HG03045 (cell line): ENCODE measurements at regions not wholly inside any gene's neighbourhood (a gene's known extent, or its start where the extent isn't known, plus 50 kb on each side); places are given as distances from the start of the nearest gene placed in this dataset.

Experiments
- ATAC-seq: cut with Tn5 transposase; IDR thresholded peaks from one replicate; pipeline ENCODE4 v1.9.1; 2021; ENCODE audit warnings: mild to moderate bottlenecking, moderate library complexity; ENCODE audit not compliant: unreplicated experiment

DNA sequence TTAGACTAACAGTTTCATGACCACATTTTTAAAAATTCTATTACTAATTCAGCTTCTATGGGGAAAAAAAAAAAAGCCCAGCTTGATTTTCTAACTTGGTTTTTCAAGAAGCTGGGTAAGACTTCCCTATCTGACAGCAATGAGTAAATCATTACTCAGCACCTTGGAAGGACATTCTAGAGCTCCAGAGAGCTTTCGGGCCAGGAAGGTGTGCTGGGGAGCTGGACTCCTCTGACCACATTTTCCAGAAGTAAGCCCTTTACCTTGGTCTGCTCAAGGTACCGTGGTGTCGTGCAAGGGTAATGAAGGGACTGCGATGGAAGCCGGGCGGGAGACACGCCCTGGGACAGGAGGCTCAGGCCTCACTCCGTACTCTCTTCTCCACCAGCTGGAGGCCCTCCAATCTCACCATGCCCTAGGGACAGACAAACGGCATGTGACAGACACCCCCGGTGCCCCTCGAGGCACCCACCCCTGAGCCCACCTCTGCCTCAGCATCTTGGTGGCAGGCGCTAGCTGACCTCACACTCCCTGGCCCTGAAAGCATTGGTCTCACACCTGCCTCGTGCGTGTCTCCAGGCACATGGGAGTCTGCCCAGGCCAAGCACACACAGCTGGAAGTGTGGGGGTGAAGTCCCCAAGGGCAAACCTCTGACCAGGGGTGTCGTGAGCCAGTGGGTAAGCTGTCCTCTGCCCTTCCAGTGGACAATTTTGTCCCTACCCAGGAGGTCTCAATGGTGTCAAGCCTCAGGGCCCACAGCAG, 152.1 kb downstream of the OAT start:
- no peak for ATAC-seq

DNA sequence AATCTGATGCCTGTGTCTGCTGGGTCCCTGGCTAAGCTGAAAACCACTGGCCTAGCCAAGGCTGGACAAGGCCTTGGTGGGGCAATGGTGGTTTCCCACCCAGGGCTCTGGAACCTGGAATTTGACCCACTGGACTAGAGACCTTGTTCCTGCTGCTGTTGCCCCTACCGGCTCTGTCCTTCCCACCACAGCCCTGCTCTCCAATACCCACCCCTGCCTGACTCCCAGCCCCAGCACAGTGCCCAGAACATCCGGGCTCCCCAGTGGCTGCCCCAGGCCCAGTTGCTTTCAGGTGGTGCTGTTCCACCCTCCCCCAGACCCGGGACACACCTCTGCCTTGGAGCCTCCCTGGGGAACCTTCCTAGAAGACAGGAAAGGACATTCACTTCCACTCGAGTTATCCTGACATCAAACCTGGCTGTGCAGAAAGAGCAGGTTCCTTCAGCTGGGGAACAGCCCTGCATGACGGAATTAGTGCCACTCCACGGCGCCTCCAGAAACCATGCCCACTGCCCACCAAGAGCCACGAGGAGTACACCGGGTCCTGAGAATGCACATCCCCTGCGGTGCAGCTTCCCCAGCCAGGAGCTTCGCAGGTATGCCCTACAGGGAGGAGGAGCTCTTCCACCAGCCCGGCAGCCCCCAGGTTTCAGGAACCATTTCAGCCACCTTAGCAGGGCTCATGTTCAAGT, 152.8 kb downstream of the OAT start:
- ATAC-seq = no peak

DNA sequence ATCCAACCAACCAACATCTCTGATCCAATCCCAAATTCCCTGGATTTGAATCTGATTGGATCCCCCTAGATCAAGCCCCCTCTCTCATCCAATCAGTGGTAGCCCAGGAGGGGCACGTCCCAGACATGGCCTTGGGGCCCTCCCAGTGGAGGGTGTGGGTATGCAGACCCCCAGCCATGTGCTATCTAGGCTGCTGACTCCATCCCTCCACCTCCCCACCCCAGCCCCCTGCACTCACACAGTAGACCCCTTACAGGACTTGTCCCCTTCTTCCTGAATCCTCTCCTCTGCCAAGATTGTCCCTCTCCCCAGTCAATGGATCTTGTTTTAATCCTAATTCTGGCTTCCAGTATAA, 153.4 kb downstream of the OAT start:
- ATAC-seq = no peak

DNA sequence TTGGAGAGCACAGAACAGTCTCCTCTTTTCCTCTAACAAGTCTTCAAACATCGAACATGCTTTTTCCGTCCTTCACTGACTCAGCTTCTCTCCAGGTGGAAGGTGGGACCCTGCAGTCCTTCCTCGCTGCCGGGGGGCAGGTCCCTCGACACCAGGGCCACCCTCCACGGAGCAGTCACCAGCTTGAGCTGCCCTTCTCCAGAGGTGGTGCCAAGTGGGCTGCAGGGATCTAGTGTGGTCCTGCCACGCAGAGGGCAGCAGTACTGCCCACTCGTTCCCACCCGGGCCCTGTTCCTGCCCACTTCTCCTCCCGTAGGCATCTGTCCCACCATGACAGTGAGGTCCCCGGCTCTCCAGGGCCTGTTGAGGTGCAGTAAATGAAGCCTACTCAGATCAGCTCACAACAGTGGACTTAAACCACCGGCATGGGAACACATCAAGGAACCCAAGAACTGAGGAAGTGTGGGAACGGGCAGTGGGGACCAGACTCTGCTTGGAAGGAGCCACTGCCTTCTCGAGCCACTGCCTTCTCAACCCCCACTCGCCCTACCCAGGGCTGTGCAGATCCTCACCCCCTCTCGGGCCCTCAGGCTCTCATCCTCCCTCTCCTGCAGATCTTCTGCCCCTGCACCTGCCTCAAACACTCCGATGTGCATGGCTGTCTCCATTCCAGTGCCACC, 153.9 kb downstream of the OAT start:
- no peak for ATAC-seq

DNA sequence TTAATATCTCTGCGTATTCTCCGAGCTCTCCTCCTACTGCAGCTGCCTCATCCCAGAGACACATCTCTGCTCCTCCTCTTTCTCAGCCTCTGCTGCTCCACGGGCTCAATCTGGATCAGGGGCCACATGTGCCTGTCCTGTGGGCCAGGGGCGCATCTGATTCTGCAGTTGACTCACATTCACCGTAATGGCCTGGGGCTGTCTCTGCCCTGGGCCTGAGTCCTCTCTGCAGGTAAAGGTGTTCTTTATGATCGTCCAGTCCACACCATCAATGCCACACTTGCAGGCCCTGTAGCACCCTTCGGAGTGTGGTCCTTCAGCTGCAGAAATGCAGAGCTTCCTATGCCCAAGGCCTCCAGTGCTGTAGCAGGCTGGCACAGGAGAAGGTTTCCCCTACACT, 154.5 kb downstream of the OAT start:
- ATAC-seq = no peak

DNA sequence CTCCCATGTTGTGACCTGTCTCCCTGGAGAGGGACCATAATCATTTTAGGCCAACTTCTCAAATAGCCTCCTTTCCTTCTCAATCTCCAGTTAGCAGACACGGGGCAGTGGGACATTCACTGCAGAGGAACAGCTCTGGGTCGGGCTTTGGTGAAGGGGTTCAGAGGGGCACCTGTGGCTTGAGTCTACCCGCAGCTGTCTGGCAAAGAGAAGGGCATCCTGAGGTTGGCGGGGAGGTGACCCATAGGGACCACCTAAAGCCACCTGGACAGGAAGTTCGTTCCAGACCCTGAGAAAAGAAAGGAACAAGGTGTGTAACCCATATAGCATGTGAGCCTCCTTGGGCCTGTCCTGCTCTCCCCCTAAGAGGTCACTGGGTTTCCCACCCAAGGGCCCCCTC, 155.0 kb downstream of the OAT start:
- ATAC-seq = no peak

DNA sequence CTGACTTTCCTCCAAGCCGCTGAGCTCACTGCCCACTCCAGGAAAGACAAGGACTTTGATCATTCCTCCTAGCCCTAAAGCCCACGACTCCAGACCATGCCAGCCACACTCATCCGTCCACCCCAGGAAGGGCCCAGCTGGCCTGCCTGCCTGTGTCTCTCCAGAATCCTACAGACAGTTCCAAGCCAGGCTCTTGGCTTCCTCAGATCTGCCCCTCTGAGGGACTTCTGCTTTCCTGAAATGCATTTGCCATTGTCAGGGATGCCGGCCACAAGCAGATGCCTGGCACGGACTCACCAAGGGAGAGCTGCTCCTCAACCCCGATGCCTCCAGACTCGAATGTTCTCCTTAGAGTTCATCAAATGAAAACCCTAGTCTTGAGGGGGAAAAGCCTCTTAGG, 155.8 kb downstream of the OAT start:
- no peak for ATAC-seq

DNA sequence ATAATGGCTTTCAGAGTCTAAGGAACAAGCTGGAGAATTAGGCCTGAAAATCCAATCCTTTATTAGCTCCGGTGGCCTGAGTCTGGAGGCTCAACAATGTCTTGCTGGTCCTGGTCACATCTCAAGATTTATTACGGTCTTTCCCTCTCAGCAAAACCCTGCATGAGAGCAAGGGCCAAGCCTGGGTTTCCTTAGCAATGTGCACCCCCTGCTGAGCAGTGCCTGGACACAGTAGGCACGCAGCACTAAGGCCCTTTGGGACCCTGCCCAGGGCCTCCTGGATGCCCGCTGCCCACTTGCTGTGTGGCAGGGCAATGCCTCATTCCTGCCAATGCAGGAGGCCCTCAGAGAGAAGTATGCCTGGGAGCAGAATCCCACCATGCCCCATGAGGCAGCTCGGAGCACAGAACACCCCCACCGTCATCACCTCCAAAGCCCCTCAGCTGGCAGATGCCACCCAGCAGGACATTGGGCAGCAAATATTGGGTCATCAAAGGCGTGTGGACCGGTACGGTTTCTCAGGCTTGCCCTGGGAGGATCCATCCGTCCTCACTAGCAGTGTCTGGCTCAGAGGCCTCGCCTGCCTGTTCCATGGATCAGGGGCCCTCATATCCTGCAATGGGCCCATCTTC, 156.4 kb downstream of the OAT start:
- no peak for ATAC-seq

DNA sequence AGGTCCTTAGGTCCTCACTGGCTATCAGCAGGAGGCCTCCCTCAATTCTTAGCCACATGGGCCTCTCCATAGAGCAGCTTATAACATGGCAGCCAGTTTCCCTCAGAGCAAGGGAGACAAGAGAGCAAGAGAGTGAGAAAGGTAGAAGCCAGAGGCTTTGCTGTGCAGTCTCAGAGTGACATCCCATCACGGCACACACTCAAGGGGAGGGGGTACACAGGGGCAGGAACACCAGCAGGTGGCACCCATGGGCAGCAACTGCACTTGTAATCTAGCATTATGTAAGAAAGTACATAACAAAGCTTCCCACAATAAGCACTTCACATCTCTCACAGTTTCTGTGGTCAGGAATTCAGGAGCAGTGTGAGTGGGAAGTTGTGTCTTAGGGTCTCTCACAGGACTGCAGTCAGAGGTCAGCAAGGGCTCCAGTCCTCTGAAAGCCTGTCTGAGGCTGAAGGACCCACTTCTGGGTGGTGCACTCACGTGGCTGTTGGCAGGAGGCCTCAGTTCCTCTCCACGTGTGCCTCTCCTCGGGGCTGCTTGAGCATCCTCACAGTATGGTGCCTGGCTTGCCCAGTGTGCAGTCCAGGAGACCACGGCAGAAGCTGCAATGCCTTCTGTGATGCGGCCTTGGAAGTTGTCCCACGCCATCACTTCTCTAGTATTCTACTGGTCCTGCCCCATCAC, 159.4 kb downstream of the OAT start:
- no peak for ATAC-seq

DNA sequence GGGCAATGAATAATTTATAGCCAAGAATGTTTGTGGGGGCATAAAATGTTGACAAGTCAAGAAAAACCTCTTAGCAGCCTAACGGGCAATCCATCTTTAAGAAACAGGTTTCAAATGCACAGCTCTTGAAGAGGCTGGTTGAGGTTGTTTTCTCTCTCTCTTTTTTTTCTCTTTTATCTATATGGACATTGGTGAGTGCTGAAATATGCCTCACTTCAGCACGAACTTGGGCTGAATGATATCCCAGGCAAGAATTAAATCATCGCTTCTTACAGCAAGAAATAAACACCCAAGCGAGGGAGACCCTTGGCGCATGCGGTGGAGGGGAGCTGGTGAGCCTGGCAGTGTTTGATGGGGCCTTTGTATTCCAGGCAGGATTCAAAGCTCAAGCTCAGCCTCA, 160.9 kb downstream of the OAT start:
- no peak for ATAC-seq

DNA sequence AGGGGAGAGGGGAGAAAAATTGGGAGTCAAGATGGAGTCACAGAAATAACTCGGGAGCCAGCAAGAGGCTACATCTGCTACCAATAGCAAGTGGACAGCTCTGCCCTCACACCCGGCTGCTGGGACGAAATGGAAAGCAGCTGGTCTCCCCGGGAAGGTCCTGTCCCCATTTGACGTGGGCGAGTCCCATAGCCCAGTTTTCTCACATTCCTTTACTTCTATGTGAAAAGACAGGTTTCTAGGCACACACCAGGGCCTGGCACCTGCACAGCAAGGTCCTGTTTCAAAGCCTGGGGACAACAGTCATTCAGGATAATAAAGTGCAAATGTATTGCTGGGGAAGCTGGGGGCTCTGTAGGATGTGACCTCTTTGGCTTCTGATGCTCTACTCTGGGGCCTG, 162.6 kb downstream of the OAT start:
- no peak for ATAC-seq

DNA sequence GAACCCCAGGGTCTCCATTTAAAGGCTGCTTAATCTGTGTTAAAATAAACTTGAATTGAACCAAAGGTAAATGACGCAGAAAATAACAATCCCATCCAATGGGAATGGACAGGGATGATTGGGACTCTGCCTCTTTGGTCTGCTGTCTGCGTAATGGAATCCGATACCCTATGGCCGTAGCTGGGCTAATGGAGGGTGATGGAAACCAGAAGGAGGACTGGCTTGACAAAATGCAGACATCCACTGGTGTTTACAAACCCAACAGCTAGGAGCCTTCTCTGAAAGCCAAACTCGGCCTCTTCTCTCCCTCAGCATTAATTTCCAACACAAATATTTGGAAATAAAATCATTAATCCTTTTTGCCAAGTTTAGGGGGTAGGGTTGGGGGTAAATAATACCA, 162.2 kb upstream of the CHST15 start:
- ATAC-seq = no peak

DNA sequence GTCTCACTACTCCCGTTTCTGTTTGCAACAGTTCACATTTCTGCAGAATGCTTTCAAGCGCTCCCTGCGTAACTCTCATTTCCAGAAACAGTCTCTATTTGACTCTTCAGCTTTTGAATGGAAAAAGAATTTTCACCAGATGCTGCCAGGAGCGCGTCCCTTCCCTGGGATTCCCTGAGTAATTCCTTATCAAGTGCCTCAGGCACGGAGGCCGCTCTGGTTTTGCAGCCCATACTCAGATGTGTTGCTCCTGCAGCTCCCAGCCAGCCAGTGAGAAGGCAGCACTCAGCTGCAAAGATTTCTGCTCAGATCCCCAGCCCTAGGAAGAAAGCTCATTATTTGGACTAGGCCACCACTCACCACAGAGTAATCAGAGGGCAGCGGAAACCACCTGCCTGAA, 161.1 kb upstream of the CHST15 start:
- no peak for ATAC-seq

DNA sequence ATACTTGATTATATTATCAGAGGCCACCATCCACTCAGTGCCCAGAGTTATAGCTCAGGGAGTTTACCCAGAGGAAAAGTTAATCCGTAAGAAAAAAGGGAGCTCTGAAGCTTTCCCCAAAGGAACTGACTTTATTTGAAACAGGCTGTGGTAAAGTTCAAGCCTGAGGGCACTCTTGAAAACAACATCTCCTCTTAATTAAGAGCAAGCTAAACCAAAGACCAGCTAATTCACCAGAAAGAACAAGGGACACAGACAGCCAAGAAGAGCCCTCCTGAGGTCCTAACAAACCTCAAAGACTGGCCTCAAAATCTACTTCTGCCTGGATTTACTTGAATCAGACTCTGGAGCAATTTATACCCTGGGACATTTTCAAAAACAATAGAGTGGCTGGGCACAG, 159.6 kb upstream of the CHST15 start:
- ATAC-seq = no peak

DNA sequence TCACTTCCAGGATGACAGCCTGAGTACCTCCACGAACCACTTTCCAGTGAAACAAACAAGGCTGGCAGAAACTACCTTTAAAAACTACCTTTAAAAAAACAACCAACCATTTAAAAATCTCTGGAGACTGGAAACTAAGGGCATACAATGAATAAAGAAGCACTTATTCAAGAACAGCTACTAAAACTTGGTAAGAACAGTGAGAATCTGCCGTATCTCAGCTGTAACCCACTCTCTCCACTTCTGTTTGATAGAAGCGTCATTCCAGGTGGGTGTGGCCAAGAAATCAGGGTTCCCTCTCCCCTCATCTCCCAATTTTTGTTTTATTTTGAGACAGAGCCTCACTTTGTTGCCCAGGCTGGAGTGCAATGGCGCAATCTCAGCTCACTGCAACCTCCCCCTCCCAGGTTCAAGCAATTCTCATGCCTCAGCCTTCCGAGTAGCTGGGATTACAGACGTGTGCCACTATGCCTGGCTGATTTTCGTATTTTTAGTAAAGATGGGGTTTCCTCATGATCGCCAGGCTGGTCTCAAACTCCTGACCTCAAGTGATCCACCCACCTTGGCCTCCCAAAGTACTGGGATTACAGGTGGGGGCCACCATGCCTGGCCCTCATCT, 158.8 kb upstream of the CHST15 start:
- no peak for ATAC-seq

DNA sequence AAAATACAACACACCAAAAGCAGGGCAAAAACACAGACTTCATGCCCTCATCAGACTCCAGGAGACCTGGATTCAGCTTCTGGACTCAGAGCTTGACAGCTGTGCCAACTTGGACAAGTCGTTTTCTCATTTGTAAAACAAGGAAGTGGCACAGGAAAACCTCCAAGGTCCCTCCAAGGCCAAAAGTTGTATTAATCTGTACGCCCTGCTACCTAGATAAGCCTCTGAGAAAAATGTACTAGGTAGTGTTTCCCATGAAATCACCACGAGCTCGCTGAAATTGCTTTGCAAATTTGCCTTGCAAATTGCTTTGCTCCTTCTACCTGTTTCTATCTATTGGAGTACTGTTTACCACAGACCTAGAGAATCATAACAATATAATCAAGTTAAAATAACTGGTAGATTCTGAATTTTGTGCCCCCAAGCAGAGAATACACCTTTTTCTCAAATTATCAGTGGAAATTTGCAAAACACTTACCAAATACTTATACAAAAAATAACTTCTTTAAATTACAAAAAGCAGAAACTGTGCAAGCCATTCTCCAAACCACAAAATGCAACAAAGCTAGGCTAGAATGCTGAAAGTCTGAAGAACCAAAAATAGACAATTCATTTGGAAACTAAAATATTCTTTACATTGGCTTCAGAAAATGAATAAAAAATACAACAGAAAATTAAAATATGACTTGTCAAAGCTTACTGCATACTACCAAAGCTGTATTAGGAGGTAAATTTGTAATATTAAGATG, 158.1 kb upstream of the CHST15 start:
- ATAC-seq = no peak

DNA sequence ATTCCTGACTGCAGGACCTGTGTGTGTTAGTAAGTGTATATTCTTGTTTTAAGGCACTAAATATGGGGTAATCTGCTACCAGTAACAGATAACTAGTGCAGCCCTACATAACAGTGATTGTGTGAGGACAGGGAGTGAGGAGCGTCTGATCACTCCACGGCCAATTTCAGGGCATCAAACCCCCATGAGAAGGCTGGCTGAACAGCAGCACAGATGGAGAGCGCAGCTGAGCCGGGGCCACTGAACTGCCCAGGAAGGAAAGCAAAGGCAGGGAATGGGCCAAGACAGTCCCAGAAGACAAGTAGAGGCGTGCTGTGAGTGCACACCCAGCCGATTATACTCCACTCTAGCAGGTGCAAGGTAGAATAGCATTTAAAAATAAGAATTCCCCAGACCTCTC, 157.1 kb upstream of the CHST15 start:
- ATAC-seq = no peak

DNA sequence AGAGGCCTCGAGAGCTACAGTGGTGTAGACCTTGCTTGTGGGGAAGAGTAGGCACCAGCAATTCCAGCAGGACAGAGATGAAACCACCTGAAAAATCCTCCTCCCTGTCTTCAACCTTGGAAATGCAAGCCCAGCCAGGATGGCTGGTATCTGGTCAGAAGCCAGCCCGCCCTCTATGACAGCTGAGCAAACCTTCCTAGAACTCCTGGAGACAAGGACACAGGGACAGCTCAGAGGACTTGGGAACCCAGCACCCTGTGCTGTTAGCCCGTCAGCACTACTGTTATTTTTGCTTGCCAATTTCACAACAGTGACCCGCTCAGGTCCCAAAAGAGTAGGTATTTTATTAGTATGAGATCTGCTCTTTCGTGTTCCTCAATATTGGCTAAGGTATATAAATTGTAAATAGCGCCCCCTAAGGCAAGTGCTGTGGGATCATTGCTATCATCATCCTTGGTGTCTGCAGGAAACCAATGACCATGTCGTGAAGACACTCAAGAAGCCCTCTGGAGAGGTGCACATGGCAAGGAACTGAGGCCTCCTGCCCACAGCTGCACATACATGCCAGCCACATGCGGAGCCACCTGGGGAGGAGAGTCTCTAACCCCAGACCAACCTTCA, 156.5 kb upstream of the CHST15 start:
- ATAC-seq = no peak

DNA sequence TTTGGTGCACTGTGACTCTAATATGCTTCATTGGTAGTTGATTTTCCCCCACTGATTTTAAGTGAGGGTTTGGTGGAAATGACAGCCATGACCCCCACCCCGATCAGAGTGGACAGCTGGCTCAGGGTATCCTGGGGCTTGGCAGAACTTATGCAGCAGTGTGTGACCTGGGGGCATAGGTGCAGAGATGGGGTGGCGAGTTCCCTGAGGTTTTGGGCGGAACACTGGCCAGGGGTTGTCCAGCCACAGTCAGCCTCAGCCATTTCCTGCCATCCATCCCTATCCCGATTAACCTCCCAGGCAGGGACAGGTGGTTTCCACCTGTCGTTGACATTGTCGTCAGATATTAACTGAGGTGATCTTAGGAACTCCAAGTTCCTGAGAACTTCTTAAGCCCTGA, 155.8 kb upstream of the CHST15 start:
- no peak for ATAC-seq
